Hepatocyte (in vitro differentiated cells): ENCODE measurements at regions not wholly inside any gene's neighbourhood (a gene's known extent, or its start where the extent isn't known, plus 50 kb on each side); places are given as distances from the start of the nearest gene placed in this dataset.

Source experiments
- DNase-seq: peaks from one replicate; pipeline ENCODE4 v3.0.0-alpha.2; 2016; ENCODE audit warnings: low spot score
- H2AFZ ChIP-seq: fragments of 200-600 bp; sonication (generic); 2 replicates; pipeline ENCODE4 v1.6.0; 2016; ENCODE audit warnings: antibody characterized with exemption, mild to moderate bottlenecking
- H3K27ac ChIP-seq: fragments of 200-600 bp; sonication (generic); 2 replicates; pipeline ENCODE4 v1.5.1; 2016; ENCODE audit warnings: mild to moderate bottlenecking
- H3K27me3 ChIP-seq: fragments of 200-600 bp; sonication (generic); 2 replicates; pipeline ENCODE4 v1.6.1; 2016
- H3K36me3 ChIP-seq: fragments of 200-600 bp; sonication (generic); replicated peaks from 2 replicates; pipeline ENCODE4 v1.5.1; 2016; ENCODE audit warnings: low read depth; ENCODE audit not compliant: insufficient read depth
- H3K4me1 ChIP-seq: fragments of 200-600 bp; sonication (generic); 2 replicates; pipeline ENCODE4 v1.5.1; 2016; ENCODE audit warnings: mild to moderate bottlenecking, moderate library complexity; ENCODE audit not compliant: insufficient read depth
- H3K4me2 ChIP-seq: fragments of 200-600 bp; sonication (generic); 2 replicates; pipeline ENCODE4 v1.6.0; 2016
- H3K4me3 ChIP-seq: fragments of 200-600 bp; sonication (generic); 2 replicates; pipeline ENCODE4 v1.5.1; 2016; ENCODE audit warnings: mild to moderate bottlenecking
- H3K79me2 ChIP-seq: fragments of 200-600 bp; sonication (generic); 2 replicates; pipeline ENCODE4 v1.6.0; 2017; ENCODE audit warnings: mild to moderate bottlenecking
- H3K9me2 ChIP-seq: fragments of 200-600 bp; sonication (generic); replicated peaks from 2 replicates; pipeline ENCODE4 v1.6.0; 2017; ENCODE audit warnings: mild to moderate bottlenecking; ENCODE audit not compliant: insufficient read depth
- H3K9me3 ChIP-seq: fragments of 200-600 bp; sonication (generic); 2 replicates; pipeline ENCODE4 v1.5.1; 2016; ENCODE audit warnings: low read depth, mild to moderate bottlenecking
- H4K20me1 ChIP-seq: fragments of 200-600 bp; sonication (generic); 2 replicates; pipeline ENCODE4 v1.6.0; 2016; ENCODE audit warnings: mild to moderate bottlenecking; ENCODE audit not compliant: insufficient read depth, poor library complexity, severe bottlenecking
- EZH2 ChIP-seq: fragments of 200-600 bp; sonication (generic); IDR thresholded peaks from 2 replicates; pipeline ENCODE4 v1.6.1; 2016; ENCODE audit warnings: antibody characterized with exemption, mild to moderate bottlenecking, borderline replicate concordance
- EZH2phosphoT487 ChIP-seq: fragments of 200-600 bp; sonication (generic); IDR thresholded peaks from one replicate; pipeline ENCODE4 v1.6.1; 2018; ENCODE audit warnings: antibody characterized with exemption, mild to moderate bottlenecking, low read depth, moderate library complexity; ENCODE audit not compliant: unreplicated experiment, severe bottlenecking
- WGBS: methylation state at CpG from one replicate; pipeline ENCODE4 v1.1.6; 2016; ENCODE audit warnings: low lambda C conversion rate; ENCODE audit errors: missing lambda C conversion rate; 5-methylcytosine and 5-hydroxymethylcytosine counted together
- TF ChIP-seq, protein P1 (sequence below): fragments of 200-600 bp; sonication (generic); IDR thresholded peaks from 2 replicates; pipeline ENCODE4 v1.5.1; 2016; ENCODE audit warnings: antibody characterized with exemption, mild to moderate bottlenecking; ENCODE audit not compliant: poor library complexity

- H3K36me3 ChIP-seq, result no peaks in the 10 kb centered on the region
- no peak for TF ChIP-seq EZH2
- TF ChIP-seq EZH2phosphoT487, result no peak
- TF ChIP-seq, protein P1, sequence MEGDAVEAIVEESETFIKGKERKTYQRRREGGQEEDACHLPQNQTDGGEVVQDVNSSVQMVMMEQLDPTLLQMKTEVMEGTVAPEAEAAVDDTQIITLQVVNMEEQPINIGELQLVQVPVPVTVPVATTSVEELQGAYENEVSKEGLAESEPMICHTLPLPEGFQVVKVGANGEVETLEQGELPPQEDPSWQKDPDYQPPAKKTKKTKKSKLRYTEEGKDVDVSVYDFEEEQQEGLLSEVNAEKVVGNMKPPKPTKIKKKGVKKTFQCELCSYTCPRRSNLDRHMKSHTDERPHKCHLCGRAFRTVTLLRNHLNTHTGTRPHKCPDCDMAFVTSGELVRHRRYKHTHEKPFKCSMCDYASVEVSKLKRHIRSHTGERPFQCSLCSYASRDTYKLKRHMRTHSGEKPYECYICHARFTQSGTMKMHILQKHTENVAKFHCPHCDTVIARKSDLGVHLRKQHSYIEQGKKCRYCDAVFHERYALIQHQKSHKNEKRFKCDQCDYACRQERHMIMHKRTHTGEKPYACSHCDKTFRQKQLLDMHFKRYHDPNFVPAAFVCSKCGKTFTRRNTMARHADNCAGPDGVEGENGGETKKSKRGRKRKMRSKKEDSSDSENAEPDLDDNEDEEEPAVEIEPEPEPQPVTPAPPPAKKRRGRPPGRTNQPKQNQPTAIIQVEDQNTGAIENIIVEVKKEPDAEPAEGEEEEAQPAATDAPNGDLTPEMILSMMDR, result no peak
- H3K4me1 ChIP-seq, result no peaks in the 10 kb centered on the region
- no peaks in the 10 kb centered on the region for H4K20me1 ChIP-seq
- no peak for DNase-seq
- no peaks in the 10 kb centered on the region for H3K27me3 ChIP-seq
- H3K9me2 ChIP-seq, result no peaks in the 10 kb centered on the region
- H3K4me2 ChIP-seq, result no peak overlapping the region
- no peaks in the 10 kb centered on the region for H3K79me2 ChIP-seq
- no peaks in the 10 kb centered on the region for H3K9me3 ChIP-seq
- no peak overlapping the region for H2AFZ ChIP-seq
- 16% methylated on average over 2 of the region's 2 CpGs for WGBS
- no peak overlapping the region for H3K27ac ChIP-seq
- H3K4me3 ChIP-seq, result no peak overlapping the region
These were observed 561.6 kb downstream of the RERGL start for GRCh38 chr12:17528394-17528793.

DNA sequence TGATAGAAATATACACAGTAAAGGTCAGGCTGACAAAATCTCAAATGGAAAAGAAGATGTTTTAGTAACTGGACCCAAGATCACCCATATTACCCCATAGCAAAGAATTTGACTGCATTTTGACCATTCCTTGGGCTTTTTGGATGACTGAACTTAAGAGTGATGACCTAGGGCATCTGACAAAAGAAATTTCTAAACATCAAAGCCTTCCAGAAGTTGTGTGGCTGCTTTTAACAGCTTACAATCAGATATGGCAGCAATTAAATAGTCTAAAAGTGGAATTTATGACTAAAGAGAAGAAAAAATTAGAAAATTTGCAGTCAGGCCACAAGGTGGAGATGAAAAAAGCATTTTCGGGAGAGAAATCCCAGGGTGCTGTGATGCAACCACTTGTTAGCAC, 563.0 kb downstream of the RERGL start:
- Histone ChIP-seq H3K27ac (no peak overlapping the region), H3K4me3 (no peak overlapping the region), H3K79me2 (no peaks in the 10 kb centered on the region), H3K9me3 (no peaks in the 10 kb centered on the region), H3K36me3 (no peaks in the 10 kb centered on the region), H3K4me2 (no peak overlapping the region), H3K4me1 (no peaks in the 10 kb centered on the region), H4K20me1 (no peaks in the 10 kb centered on the region), H3K27me3 (no peaks in the 10 kb centered on the region), H3K9me2 (no peaks in the 10 kb centered on the region), H2AFZ (no peak overlapping the region)
- TF ChIP-seq, protein P1, result no peak
- TF ChIP-seq EZH2 (no peak), EZH2phosphoT487 (no peak)
- DNase-seq, result no peak
- 42% methylated on average over 1 of the region's 1 CpG for WGBS

DNA sequence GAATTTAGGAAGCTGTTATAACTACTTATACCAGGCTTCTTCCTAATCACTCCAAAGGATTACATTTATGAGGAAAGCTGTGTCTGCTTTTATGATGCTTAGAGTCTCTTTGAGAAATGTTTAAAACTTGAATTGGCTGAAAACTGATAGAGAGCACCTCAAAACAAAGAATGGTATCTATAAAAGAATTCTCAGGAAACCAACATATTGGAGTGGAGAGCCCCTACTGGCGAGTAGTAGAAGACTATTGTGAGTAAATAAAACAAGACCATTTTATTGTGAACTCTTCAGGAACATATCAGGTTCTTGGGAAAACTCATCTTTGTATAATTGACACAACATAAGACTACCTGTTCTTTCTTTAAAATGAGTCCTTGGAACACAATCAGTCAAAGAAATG, 578.6 kb downstream of the RERGL start:
- DNase-seq, result no peak
- Histone ChIP-seq H3K27me3 (no peaks in the 10 kb centered on the region), H3K9me3 (no peaks in the 10 kb centered on the region), H4K20me1 (no peaks in the 10 kb centered on the region), H3K79me2 (no peaks in the 10 kb centered on the region), H3K27ac (no peak overlapping the region), H3K4me1 (no peaks in the 10 kb centered on the region), H3K4me3 (no peak overlapping the region), H3K9me2 (no peaks in the 10 kb centered on the region), H3K36me3 (no peaks in the 10 kb centered on the region), H3K4me2 (no peak overlapping the region), H2AFZ (no peak overlapping the region)
- WGBS, result 59% methylated on average over 1 of the region's 1 CpG
- TF ChIP-seq EZH2phosphoT487, result no peak
- TF ChIP-seq, protein P1, result peak; percentile 16
- TF ChIP-seq EZH2, result no peak

GRCh38 chr12:17507336-17507735, 582.7 kb downstream of the RERGL start:
- TF ChIP-seq EZH2 (no peak), EZH2phosphoT487 (no peak)
- TF ChIP-seq, protein P1, result no peak
- WGBS, result 73% methylated on average over 5 of the region's 5 CpGs

More at GRCh38 chr12:17507336-17507735, 582.7 kb downstream of the RERGL start:
- Histone ChIP-seq H3K4me2 (no peak overlapping the region), H4K20me1 (no peaks in the 10 kb centered on the region), H2AFZ (no peak overlapping the region), H3K9me2 (no peaks in the 10 kb centered on the region), H3K9me3 (no peaks in the 10 kb centered on the region), H3K4me1 (no peaks in the 10 kb centered on the region), H3K36me3 (no peaks in the 10 kb centered on the region), H3K27ac (peak overlapping the region; percentile 14), H3K4me3 (no peak overlapping the region), H3K79me2 (no peaks in the 10 kb centered on the region), H3K27me3 (no peaks in the 10 kb centered on the region)
- DNase-seq, result no peak
